Fibroblast of skin of right quadriceps (primary cell): ENCODE measurements at regions not wholly inside any gene's neighbourhood (a gene's known extent, or its start where the extent isn't known, plus 50 kb on each side); places are given as distances from the start of the nearest gene placed in this dataset.
"Not testable (repeated sequence)": the region's sequence is repeated elsewhere in the genome, so short reads cannot be mapped to it uniquely, and the experiment has no call there.

Source experiments
- DNase-seq: peaks from one replicate; pipeline ENCODE4 v3.0.0-alpha.2; 2013

DNA sequence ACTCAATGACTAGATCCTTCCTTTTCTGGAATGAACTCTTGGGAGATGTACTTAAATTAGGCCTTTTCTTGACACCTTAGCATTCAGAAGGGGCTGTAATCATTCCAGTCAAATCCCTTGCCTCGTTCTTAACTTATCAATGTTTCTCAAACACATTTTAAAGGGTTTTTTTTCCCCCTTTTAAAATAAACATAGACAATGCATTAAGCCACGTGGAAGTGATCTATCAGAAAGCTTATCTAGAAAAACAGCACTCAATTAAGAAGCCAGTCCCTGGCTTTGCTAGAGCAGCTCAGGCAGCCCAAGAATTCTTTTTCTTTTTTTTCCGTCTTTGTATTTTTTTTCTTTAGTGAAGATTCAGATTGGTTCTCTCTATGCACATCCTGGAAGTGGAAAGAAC is 118.2 kb downstream of the PCDH7 start:
- DNase-seq: no peak

DNA sequence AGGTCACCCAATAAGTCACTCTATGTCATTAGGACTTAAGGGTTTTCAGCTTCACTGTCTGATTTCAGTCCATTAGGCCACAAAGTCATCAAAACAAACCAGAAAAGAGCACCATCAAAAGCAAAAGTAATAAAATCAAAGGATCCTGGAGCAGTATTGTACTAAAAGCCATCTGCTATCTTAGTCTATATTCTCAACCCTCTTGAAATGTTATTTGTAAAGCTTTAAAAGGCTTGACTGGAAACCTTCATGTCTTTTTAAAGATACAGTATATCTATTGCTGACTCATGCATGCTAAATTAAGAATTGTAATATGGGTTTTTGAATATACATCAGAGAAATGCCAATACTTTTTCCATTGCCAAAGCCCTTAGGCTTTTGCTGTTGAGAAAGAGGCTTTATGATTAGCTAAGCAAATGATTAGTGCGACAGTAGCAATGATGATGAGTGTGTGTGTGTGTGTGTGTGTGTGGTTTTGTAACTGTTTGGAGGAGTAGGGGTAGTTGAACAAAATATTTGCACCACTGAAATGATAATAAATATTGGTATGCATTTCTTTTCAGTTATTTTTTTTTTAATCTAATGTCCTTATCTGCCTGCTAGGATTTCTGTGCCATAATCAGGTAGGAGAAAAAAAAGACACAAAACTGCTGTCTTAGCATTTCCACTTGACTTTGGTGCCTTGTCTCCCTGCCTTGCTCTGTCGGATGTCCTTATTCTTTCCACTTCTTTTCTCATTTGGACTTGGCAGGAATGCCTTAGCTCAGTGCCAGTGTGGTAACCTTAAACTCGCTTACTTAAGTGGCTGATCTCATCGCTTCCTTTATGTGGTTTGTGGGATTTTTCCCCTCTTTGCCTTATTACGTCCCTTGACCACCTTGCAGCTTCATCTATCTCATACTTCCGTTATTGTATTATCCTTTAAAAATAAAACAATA is 119.7 kb downstream of the PCDH7 start:
- peak; percentile 39 for DNase-seq

DNA sequence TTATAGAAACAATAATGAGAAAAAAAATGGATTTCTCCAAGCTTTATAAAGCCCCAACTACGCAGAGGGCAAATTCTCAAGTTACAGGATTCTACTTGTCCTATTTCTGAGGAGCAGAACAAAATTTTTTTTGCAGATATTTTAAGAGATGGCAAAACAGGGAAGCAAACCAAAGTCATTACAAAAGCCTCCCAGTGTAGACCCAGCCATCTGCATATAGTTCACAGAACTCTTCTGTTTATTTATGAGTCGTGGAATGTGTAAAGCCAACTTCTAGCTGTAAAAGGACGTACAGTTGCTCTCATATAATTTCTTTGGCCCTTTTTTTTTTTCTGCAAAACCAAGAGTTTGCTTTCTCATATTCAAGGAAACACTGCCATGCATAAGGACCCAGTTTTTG is 120.4 kb downstream of the PCDH7 start:
- no peak for DNase-seq

DNA sequence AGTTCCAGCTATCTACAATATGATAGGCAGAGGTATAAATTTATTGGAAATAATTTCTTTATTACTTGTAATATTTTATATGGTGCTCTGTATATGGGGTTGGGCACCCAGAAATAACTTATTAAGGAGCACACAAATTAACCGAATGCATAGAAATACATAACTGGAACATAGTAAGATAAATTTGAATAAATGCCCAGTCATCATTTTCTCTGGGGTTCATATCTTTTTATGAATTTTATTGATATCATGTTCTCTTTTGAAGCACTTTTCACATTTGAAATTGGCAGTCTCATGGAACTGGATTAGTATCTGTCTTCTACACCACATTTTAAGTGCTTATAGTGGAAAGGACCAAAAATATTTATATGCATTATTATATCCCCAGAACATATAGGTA is 122.0 kb downstream of the PCDH7 start:
- no peak for DNase-seq

DNA sequence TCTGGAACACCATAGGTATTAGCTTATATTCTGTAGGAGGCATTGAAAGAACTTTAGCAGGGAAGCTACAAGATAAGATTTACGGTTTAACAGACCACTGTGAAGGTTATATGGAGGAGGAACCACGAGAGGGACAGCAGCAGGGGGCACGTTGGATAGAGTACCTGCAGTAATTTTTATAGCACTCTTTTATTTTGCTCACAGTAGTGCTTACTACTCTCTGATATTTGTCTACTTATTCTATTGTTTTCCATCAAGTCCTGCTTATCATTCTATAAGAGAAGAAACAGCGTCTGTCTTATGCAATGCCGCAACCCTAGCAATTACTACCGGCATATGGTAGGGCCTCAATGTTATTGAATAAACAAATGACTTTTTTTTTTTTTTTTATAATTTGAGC is 122.5 kb downstream of the PCDH7 start:
- no peak for DNase-seq

DNA sequence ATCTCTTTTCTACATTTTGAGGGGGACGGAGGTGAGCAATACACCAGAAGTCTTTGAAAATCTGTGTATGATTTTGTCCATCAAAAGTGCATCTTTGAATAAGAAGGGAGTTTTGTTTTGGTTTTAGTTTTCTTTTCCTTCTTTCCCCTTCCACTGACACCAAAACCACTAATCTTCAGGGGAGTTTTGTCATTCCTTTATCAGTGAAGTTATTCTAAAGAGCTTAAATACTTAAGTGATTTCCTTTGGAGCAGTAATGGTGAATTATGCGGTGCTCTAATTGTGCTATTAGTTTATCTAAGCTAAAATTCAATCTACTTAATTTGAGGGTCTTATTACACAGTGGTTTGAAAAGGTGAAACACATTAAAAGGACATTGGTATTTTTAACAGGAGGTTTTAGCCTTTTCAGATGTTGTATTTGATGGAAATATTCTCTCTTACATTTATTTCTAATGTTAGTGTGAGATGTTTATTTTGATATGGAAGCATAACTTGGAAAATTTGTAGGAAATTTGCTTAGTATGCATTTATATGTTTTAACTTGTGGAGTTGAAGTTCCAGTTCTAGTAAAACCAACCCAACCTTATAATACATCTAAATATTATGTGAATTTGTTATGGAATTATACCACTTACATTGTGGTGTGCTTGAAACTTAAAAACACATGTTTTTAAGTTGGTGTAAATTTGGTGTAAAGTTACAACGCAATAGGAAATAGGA is 124.9 kb downstream of the PCDH7 start:
- no peak for DNase-seq

DNA sequence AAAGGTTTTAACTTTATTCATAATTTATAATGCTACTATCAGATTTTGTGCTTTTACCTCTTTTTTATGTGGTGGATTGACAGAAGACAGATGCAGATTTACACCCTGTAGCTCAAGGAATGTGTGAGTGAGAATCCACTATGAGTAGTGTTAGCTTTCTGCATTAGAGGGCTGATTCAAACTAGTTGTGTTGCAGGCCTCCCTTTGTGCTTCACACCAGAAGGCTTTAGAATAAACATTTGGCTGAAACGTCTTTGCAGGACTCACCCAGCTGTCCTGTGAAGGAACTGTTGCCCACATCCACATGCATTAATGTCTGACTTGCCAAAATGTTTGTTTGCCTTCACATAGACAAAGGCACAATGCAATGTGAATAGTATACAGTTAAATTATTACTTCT is 127.0 kb downstream of the PCDH7 start:
- DNase-seq: no peak

DNA sequence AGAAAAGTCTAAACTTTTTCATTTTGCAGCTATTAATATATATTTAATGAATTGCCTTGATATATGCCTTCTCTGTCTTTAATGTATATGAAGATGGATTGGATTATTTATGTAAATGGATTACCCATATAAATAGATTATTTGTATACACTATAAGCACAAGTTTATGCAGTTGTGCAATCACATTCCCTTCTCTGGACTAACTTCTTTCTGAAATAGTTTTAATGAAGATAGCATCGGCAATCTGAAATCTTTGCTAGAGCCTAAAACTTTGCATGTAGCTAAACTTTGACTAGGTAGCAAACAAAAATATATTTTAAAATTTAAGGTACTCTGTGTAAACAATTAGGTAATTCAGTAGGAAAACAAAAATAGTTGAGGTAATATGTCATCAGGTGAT is 127.8 kb downstream of the PCDH7 start:
- DNase-seq: no peak

DNA sequence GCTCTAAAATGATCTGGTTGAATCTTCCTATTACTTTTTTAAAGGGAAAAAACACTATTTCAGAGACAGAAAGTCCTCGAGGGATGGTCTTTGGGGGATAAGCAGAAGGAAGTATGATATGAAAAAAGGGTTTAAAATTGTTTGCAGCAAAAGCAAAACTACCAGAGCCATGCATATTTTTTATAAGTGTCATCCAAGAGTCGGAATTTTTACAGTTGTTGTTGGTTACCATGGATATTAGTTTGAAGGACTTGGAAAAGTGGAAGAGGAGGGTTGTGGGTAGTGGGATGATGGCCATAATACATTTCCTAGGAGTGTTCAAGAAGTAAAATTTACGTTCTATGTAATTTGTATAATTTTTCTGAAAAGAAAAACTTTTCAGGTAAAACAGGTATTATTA is 134.4 kb downstream of the PCDH7 start:
- peak; percentile 33 for DNase-seq

DNA sequence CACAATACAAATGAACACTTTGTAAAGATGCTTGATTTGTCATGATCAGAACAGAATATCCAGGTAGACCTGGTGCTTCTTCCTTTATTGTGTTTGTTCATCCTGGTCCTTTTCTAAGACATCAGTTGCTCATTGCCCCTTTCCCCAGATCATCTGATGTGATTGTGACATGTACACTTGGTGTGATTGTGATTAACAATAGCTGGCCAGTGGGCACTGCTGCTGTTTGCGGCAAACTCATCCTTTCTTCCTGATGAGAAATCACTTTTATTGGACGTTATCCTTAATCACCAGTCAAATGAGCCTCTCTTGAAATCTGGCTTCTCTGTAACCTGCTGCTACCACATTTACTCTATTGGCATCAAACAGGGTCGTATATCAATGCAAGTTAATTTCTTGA is 135.1 kb downstream of the PCDH7 start:
- no peak for DNase-seq

DNA sequence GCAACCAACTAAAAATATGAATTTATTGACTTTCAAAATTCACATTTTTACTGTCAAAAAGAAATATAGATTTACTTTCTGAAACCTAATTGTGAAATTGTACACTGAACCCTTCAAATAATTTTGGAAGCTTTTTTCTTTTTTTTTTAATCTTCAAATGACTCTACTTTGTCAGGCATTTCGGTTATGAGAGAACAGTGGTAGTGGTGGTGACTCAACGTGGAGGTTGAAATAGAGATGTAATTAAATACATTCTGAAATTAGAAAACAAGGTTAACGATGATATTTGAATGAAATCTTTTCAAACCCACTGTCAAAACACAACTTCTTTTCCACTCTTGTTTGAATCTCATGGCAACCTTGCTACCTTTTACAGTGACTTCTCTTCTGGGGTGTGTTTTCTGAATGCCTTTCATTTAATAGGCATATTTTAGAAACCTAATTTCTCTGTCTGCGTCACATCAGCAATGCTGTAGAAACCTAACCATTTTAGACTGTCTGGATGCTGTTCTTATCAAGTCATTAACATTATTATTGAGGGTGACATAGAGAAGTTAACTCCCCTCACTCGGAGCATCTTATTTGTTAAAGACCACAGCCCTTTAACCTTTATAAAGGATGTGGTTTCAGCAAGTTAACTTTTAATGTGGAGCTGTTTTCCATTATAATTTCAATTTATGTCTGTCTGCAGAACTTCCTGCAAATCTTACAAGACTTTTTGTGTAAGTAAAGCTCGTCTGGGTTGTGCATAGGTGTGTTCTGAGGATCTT is 136.8 kb downstream of the PCDH7 start:
- DNase-seq: no peak

DNA sequence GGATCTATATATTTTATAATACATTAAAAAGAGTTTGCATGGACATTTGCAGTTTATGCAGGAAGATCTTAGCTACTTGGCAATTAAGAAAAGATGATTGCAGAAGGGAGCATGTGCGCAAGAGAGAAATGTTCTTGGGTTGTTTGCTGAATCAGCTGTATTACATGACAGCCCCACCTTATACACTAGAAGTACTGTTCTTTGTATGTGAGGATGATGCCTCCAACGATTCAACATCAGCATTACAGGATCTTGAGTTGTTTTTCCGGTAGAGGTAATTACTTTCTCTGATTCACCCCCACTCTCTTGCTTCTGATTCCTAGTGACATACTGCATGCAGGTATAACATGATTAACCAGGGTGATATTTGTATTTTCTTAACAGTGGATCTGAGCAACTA is 140.8 kb downstream of the PCDH7 start:
- DNase-seq: no peak

DNA sequence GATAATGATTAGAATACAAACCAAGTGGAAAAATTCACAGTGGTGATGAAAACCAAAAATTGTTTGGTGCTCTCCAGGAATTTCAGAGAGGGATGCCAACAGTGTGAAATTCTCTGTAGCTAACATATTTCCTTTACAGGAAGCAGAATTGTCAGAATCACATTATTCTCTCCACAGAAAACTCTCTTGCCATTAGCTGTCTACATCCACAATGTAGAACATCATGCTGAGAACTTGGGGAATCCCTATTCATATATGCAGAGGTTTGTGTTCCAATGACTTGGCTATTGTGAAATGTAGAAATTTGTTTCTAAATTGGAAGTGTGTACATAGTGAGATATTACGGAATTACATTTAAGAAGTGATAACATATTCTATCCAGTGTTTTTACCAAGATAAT is 142.0 kb downstream of the PCDH7 start:
- DNase-seq: no peak

DNA sequence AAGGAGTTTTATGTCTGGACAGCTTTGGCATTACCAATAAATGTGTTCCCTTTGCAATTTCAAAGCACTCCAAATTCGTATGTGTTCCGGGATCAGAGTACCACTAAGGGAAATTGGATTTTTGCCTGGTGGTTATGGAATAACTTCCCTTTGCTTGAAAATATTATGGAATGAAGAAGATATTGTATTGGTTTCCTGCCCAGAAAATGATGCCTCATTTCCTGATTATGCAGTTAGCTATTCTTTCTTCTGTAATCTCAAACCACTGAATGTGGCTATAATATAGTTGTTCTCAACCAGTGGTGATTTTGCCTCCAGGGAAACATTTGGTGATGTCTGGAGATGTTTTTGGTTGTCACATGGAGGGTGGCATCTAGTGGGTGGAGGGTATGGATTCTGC is 142.9 kb downstream of the PCDH7 start:
- peak; percentile 67 for DNase-seq

DNA sequence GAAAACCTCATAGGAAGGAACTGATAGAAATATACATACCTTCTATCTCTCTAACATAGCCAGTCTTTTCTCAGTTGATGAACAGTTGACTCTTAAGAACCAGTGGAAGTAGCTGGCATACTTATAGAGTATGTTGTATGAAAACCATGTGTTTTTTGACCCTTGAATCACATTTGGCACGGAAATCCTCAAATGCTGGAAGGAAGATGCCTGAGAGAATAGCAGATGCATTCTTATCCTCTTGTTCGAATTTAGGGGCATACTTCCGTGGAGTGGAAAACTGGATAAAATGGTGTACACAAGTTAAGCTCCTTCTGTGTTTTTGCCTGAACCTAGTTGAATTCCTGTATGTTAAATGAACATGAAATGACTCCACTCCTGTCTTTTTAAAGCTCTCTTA is 145.5 kb downstream of the PCDH7 start:
- peak; percentile 7 for DNase-seq

DNA sequence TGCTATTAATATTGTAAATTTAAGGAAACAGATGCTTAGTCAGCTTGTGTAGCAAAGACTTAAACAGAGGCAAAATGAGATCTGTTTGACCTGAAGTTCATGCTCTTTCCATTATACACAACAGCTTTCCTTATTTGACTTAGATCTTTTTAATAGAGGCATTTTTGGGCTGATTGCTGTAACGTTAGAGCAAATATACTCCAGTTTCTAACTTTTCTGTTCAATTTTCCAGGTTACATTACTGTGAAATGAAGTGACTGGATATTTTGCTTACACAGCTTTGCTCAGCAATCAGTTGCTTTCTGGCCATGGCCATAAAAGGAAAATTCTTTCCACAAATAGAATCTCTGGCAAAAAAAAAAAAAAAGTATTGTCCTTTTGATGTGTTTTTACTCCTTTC is 146.2 kb downstream of the PCDH7 start:
- peak; percentile 5 for DNase-seq

DNA sequence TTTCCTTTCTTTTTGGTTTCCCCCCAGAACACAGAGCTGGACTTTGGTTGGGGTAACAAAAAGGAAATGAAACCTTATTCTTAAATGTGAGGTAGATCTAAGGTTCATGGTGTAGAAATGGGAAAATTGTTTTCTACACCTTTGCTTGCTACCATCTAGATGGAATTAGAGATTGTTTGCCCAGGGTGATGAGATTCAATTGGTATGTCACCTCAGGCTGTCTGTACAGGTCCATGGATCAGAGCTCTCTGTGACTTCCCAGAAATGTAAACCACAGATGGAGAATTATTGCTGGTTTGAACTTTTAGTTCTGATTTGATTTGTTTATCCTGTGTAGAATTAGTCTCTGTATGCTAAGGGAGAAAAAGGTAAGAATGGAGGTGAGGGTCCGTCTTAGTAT is 146.7 kb downstream of the PCDH7 start:
- no peak for DNase-seq

DNA sequence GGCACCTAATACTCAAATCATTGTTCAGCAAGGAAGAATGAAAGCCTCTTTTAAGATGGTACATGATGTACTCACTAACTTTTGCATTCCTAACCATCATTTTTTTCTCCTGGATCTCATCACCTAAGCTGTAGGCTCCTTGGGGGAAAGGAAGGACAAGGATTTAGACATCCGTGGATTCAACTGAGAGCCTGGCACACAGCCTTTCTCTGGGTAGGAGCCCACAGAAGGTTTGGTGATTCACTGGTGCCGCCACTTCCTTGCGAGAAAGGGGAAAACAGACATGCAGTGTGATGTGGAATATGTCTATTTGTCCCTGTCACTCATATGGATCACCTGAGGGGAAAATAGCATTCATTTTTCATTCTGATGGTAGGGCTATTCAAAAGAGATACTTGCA is 147.3 kb downstream of the PCDH7 start:
- no peak for DNase-seq

DNA sequence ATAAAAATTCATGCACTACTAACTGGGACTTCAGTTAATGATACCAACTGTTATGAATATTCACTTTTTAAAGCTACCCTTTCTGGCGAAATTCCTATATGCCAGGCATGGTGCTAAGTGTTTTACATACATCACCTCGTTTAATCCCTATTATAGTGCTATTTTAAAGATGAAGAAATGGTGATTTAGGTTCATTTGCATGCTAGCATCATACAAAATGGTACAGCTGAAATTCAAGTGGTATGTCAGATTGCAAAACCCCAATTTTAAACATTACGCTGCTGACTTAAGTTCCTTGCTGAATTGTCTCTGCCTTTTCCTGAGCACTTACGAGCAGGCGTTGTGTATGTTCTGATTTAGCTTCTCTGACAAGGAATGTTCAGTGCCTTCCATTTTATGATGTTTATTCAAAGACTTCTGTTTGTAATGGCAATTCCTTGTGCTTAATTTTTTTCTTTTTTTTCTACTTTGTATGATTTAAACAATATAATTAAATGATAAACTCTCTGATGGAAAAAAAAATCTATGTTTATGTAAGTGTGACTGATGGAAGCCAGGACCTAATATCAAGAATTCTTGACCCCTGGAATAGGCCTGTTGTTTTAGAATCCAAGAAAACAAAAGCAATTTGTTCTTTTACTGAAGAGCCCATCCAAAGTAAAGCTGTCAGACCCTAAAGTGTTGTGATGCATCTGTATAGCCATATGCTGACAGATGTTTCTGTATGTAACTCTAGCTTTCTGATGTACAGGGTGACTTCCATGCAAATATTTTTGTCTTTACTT is 148.1 kb downstream of the PCDH7 start:
- DNase-seq: no peak

DNA sequence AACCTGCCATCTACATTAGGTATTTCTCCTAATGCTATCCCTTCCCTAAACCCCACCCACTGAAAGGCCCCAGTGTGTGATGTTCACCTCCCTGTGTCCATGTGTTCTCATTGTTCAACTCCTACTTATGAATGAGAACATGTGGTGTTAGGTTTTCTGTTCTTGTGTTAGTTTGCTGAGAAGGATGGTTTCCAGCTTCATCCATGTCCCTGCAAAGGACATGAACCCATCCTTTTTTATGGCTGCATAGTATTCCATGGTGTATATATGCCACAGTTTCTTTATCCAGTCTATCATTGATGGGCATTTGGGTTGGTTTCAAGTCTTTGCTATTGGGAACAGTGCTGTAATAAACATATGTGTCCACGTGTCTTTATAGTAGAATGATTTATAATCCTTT is 149.2 kb downstream of the PCDH7 start:
- not testable (repeated sequence) for DNase-seq

DNA sequence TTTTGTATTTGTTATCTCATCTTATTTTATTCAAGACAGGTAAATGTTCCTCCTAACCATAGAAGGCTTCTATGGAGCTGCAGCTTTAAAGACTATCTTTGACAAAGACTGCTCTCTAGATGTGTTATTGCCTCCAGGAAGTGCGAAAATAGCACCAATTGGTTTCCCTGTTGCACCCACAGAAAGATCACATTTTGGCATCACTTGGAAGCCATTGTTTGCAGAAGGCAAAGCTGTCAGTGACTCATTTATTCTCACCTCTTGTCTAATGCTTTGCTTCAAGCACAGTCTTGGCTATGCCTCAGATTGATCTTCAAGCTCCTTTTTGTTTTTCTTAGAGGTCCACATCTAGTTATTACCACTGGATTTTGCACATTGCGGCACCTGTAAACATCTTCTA is 150.3 kb downstream of the PCDH7 start:
- DNase-seq: no peak

DNA sequence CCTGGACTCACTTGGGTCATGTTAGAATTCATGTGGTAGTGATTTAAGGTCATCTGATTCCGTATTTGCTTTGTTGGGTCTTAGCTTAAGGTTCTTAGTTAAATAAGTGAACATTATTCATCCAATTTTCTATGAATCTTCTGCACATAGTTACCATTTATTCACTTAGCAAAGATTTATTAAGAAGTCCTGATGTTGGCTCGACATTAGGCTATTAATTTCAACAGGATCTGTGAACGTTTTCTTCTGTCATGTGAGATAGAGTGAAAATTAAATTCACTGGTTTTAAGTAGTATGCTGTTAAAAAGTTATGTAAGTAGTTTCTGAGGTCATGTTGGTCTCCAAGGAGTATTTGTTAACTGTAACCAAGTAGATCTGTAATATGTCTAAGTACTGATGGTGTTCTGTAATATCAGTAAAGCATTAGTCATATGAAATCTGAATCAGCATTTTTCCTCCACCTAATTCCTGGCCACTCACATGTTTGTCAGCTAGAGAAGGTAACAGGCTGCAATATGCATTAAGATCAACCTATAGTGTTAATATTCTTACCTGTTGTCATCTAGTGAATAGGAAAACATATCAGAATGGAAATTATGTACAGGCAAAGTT is 155.6 kb downstream of the PCDH7 start:
- peak; percentile 9 for DNase-seq
